ENCODE measurements at regions not wholly inside any gene's neighbourhood (a gene's known extent, or its start where the extent isn't known, plus 50 kb on each side); places are given as distances from the start of the nearest gene placed in this dataset.

- H3K4me3 ChIP-seq (ENCODE audit: low read depth, low read length) = no peak overlapping the region
- TF ChIP-seq, protein P1, sequence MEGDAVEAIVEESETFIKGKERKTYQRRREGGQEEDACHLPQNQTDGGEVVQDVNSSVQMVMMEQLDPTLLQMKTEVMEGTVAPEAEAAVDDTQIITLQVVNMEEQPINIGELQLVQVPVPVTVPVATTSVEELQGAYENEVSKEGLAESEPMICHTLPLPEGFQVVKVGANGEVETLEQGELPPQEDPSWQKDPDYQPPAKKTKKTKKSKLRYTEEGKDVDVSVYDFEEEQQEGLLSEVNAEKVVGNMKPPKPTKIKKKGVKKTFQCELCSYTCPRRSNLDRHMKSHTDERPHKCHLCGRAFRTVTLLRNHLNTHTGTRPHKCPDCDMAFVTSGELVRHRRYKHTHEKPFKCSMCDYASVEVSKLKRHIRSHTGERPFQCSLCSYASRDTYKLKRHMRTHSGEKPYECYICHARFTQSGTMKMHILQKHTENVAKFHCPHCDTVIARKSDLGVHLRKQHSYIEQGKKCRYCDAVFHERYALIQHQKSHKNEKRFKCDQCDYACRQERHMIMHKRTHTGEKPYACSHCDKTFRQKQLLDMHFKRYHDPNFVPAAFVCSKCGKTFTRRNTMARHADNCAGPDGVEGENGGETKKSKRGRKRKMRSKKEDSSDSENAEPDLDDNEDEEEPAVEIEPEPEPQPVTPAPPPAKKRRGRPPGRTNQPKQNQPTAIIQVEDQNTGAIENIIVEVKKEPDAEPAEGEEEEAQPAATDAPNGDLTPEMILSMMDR (conservative IDR thresholded peaks at IDR 0.05; ENCODE audit: low read depth, low read length) = no peak
- DNase-seq (ENCODE audit: low read depth) = no peak
Observed at GRCh38 chr5:87074934-87075541, 192.6 kb upstream of the RASA1 start.

GRCh38 chr5:87076411-87076810, 191.3 kb upstream of the RASA1 start:
- DNase-seq (ENCODE audit: low read depth) = no peak
- H3K4me3 ChIP-seq (ENCODE audit: low read depth, low read length) = no peak overlapping the region
- TF ChIP-seq, protein P1 (conservative IDR thresholded peaks at IDR 0.05; ENCODE audit: low read depth, low read length) = no peak

DNA sequence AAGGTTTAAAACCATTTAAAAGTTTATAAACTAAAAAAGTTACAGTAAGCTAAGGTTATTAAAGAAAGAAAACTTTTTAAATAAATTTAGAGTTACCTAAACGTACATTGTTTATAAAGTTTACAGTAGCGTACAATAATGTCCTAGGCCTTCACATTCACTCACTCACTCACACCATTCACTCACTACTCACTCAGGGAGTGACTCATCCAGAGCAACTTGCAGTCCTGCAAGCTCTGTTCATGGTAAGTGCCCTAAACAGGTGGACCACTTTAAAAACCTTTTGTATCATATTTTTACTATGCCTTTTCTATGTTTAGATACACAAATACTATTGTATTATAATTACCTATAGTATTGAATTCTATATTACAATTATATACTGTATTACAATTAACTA, 190.8 kb upstream of the RASA1 start:
- DNase-seq (ENCODE audit: low read depth) = no peak
- TF ChIP-seq, protein P1 (conservative IDR thresholded peaks at IDR 0.05; ENCODE audit: low read depth, low read length) = no peak
- no peak overlapping the region for H3K4me3 ChIP-seq (ENCODE audit: low read depth, low read length)

DNA sequence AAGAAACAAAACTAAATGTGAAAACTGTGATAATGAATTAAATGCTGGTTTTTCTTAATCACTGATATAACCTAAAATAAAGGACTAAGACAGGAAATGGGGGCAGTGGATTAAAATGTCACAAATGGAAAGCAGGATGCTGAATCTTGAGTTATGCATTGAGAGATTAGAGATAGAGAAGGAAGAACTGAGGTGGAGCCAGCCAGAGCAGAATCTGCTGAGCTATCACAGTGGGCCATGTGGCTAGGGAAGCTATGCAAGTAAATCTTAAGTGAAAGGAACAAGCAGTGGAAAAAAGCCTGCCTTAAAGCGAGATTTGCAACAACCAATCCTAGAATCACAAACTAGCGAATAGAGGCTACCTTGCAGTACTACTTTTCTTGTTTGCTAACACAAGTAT, 188.5 kb upstream of the RASA1 start:
- no peak overlapping the region for H3K4me3 ChIP-seq (ENCODE audit: low read depth, low read length)
- DNase-seq (ENCODE audit: low read depth) = no peak
- TF ChIP-seq, protein P1 (conservative IDR thresholded peaks at IDR 0.05; ENCODE audit: low read depth, low read length) = no peak

GRCh38 chr5:87081016-87081415, 186.7 kb upstream of the RASA1 start:
- TF ChIP-seq, protein P1 (conservative IDR thresholded peaks at IDR 0.05; ENCODE audit: low read depth, low read length) = no peak
- H3K4me3 ChIP-seq (ENCODE audit: low read depth, low read length) = no peak overlapping the region
- no peak for DNase-seq (ENCODE audit: low read depth)

DNA sequence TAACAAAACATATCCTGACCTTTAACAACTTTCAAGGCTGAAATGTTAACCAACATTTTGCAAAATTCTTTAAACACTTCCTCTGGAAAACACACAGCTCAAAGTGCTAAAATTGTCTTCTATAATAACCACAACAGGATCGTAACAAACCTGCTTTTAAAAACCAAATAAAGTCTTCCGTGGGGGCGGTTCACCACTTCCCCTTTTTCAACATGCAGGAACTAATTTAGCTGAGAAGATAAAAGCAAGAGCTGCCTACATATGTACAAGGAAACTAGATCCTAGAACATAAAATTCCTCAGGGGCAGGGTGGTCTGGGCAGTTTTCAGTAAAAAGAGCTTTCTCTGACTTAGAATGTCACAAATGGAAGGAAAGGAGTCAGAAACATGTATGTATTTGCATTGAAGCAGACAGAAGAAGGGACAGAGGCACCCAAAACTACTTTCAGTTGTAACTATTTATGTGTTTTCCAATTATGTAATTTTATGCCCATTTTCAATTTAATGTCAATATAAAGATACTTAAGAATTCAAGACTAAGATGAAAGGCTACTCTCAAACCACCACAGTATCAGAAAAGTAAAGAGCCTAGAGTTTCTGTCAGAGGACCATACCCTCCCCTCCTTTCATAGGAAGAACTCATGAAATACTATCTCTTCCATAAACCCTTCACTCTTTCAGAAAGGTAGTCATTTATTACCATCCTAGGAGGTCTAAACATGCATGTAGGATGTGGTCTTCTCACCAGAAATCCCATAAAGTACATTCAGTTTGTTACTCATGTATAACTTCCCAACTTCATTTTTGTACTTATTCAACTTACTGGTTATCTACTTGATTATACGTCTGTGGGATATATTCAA, 185.9 kb upstream of the RASA1 start:
- no peak for DNase-seq (ENCODE audit: low read depth)
- H3K4me3 ChIP-seq (ENCODE audit: low read depth, low read length) = no peak overlapping the region
- TF ChIP-seq, protein P1 (conservative IDR thresholded peaks at IDR 0.05; ENCODE audit: low read depth, low read length) = no peak
